ENCODE measurements at regions not wholly inside any gene's neighbourhood (a gene's known extent, or its start where the extent isn't known, plus 50 kb on each side); places are given as distances from the start of the nearest gene placed in this dataset.
"Not testable (repeated sequence)": the region's sequence is repeated elsewhere in the genome, so short reads cannot be mapped to it uniquely, and the experiment has no call there.

DNA sequence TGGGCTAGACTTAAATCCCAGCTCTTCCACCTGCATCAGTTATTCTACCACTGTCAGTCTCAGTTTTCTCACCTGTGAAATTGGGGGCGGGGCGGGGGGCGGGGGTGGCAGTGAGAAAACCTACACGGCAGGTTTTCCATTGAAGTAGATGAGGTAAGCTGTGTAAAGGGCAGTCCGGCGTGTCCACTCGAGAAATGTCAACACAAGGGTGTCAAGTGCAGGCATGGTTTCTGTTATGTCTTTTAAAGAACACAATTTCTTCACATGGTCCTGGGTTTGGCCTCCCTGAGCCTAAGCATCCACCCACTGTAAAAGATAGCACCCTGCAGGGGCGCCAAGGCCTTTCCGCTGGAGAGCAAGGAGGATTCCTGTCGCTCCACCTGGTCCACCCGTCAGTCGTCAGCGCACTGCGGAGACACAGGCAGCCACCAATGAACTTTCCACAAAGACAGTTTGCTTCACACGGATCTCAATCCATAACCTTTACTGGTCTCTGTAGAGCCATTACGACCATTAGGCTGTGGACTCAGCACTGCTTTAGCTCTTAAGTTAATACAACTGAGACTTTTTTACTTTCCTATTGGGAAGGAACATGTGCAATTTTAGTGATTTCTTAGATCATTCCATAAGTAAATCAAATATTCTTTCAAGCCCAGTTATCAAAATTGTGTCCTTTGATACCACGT is 99.5 kb upstream of the FOXB1 start:
- Histone ChIP-seq H3K36me3 (ENCODE audit: control insufficient read depth in 5 of 5, insufficient read depth in 5 of 5, low read length in 5 of 5) (no peaks in the 10 kb centered on the region), H3K27me3 (ENCODE audit: control insufficient read depth in 5 of 5, insufficient read depth in 4 of 5, low read length in 5 of 5) (peaks cover 8 to 19% (median 13%) of the 10 kb centered on the region in 5 donors)

DNA sequence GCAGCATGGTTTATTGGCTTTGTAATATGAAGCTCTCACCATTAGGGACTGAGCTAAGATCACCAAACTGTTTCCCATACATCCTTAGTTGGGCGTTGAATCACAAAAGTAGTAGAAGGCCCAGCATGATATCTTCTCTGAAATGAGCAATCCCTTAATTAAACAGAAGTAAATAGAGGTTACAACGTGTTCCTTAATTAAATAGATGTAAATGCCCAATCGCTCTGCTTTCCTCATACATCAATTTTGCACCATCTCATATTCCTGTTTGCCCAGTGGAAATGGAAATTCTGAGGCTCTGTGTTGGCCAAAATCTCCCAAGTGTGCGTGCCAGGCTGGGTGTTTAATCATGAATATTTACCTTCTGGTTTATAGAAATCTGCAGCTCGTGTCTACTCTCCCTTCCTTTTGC is 107.4 kb upstream of the FOXB1 start:
- no peaks in the 10 kb centered on the region for H3K4me1 ChIP-seq (ENCODE audit: control insufficient read depth in 5 of 5, insufficient read depth in 5 of 5, low read length in 5 of 5)
- no peak overlapping the region for H3K4me3 ChIP-seq (ENCODE audit: low read depth in 1 of 5, low read length in 5 of 5)
- H3K9me3 ChIP-seq (ENCODE audit: control insufficient read depth in 5 of 5, low read length in 5 of 5) = no peaks in the 10 kb centered on the region
- H3K27me3 ChIP-seq (ENCODE audit: control insufficient read depth in 5 of 5, insufficient read depth in 4 of 5, low read length in 5 of 5) = peaks cover 0 to 7% (median 3%) of the 10 kb centered on the region in 5 donors
- H3K36me3 ChIP-seq (ENCODE audit: control insufficient read depth in 5 of 5, insufficient read depth in 5 of 5, low read length in 5 of 5) = no peaks in the 10 kb centered on the region
- no peak overlapping the region for H3K27ac ChIP-seq (ENCODE audit: low read depth, low read length)
- H3K9ac ChIP-seq (ENCODE audit: low read length in 5 of 5) = no peak overlapping the region

More for the DNA sequence above, 99.5 kb upstream of the FOXB1 start:
- Histone ChIP-seq H3K4me3 (ENCODE audit: low read depth in 1 of 5, low read length in 5 of 5) (no peak overlapping the region), H3K9me3 (ENCODE audit: control insufficient read depth in 5 of 5, low read length in 5 of 5) (no peaks in the 10 kb centered on the region), H3K9ac (ENCODE audit: low read length in 5 of 5) (no peak overlapping the region), H3K27ac (ENCODE audit: low read depth, low read length) (no peak overlapping the region), H3K4me1 (ENCODE audit: control insufficient read depth in 5 of 5, insufficient read depth in 5 of 5, low read length in 5 of 5) (no peaks in the 10 kb centered on the region)

DNA sequence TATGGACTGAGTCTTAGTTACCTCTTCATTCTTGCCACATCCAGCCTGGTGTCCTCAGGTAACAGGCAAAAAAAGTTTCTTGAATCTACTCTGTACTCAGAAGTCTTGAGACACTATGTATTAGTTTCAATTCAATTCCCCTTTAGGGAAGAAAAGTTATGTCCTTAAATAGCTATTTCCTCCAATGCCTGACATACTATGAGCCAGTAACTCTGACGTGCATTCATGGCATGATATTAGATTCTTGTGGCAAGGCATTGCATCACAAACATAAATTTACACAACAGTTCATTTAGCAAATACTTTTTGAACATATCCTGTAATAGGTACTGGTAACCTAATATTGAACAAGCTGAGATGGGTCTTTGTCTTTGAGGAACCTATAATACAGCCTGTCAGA is 109.3 kb upstream of the FOXB1 start:
- Histone ChIP-seq H3K36me3 (ENCODE audit: control insufficient read depth in 5 of 5, insufficient read depth in 5 of 5, low read length in 5 of 5) (no peaks in the 10 kb centered on the region), H3K4me1 (ENCODE audit: control insufficient read depth in 5 of 5, insufficient read depth in 5 of 5, low read length in 5 of 5) (no peaks in the 10 kb centered on the region), H3K4me3 (ENCODE audit: low read depth in 1 of 5, low read length in 5 of 5) (no peak overlapping the region), H3K27ac (ENCODE audit: low read depth, low read length) (no peak overlapping the region), H3K27me3 (ENCODE audit: control insufficient read depth in 5 of 5, insufficient read depth in 4 of 5, low read length in 5 of 5) (peaks cover 0 to 7% (median 2%) of the 10 kb centered on the region in 5 donors), H3K9me3 (ENCODE audit: control insufficient read depth in 5 of 5, low read length in 5 of 5) (no peaks in the 10 kb centered on the region), H3K9ac (ENCODE audit: low read length in 5 of 5) (no peak overlapping the region)

GRCh38 chr15:59892985-59893384 is 111.1 kb upstream of the FOXB1 start:
- H3K4me3 ChIP-seq (ENCODE audit: low read depth in 1 of 5, low read length in 5 of 5) = no peak overlapping the region
- H3K9me3 ChIP-seq (ENCODE audit: control insufficient read depth in 5 of 5, low read length in 5 of 5) = no peaks in the 10 kb centered on the region
- H3K27ac ChIP-seq (ENCODE audit: low read depth, low read length) = no peak overlapping the region
- peaks cover 0 to 7% (median 3%) of the 10 kb centered on the region in 5 donors for H3K27me3 ChIP-seq (ENCODE audit: control insufficient read depth in 5 of 5, insufficient read depth in 4 of 5, low read length in 5 of 5)
- H3K9ac ChIP-seq (ENCODE audit: low read length in 5 of 5) = no peak overlapping the region
- no peaks in the 10 kb centered on the region for H3K36me3 ChIP-seq (ENCODE audit: control insufficient read depth in 5 of 5, insufficient read depth in 5 of 5, low read length in 5 of 5)
- H3K4me1 ChIP-seq (ENCODE audit: control insufficient read depth in 5 of 5, insufficient read depth in 5 of 5, low read length in 5 of 5) = no peaks in the 10 kb centered on the region

- not testable (repeated sequence) for H3K4me3 ChIP-seq (ENCODE audit: low read depth in 1 of 5, low read length in 5 of 5); H3K27me3 ChIP-seq (ENCODE audit: control insufficient read depth in 5 of 5, insufficient read depth in 4 of 5, low read length in 5 of 5); H3K27ac ChIP-seq (ENCODE audit: low read depth, low read length); H3K9ac ChIP-seq (ENCODE audit: low read length in 5 of 5); H3K4me1 ChIP-seq (ENCODE audit: control insufficient read depth in 5 of 5, insufficient read depth in 5 of 5, low read length in 5 of 5); H3K36me3 ChIP-seq (ENCODE audit: control insufficient read depth in 5 of 5, insufficient read depth in 5 of 5, low read length in 5 of 5); H3K9me3 ChIP-seq (ENCODE audit: control insufficient read depth in 5 of 5, low read length in 5 of 5)
Measured at GRCh38 chr15:59887870-59888269, 116.2 kb upstream of the FOXB1 start.

GRCh38 chr15:59887211-59887610 is 116.9 kb upstream of the FOXB1 start:
- Histone ChIP-seq H3K36me3 (ENCODE audit: control insufficient read depth in 5 of 5, insufficient read depth in 5 of 5, low read length in 5 of 5) (no peaks in the 10 kb centered on the region), H3K9ac (ENCODE audit: low read length in 5 of 5) (no peak overlapping the region), H3K27ac (ENCODE audit: low read depth, low read length) (no peak overlapping the region), H3K27me3 (ENCODE audit: control insufficient read depth in 5 of 5, insufficient read depth in 4 of 5, low read length in 5 of 5) (peaks cover 0 to 9% (median 3%) of the 10 kb centered on the region in 5 donors), H3K4me1 (ENCODE audit: control insufficient read depth in 5 of 5, insufficient read depth in 5 of 5, low read length in 5 of 5) (peaks cover 0 to 3% (median 0%) of the 10 kb centered on the region in 5 donors), H3K9me3 (ENCODE audit: control insufficient read depth in 5 of 5, low read length in 5 of 5) (no peaks in the 10 kb centered on the region), H3K4me3 (ENCODE audit: low read depth in 1 of 5, low read length in 5 of 5) (no peak overlapping the region)

DNA sequence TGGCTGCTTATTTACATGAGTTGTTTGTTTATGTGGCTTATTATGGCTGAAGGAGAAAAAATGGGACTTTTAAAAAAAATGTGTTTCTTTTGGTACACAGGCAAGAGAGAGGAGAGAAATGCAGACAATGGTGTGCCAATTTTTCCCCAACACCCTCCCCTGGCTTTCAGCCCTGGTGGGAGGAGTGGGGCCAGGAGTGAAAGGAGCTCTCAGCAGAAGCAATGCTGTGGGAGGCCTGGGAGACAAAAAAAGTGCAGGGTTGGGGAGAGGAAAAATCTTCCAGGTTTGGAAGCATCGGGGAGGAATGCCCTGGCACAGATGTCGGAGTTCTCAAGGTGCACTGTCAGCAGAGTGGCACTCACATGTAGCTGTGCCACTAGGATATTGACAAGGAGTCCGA is 117.7 kb upstream of the FOXB1 start:
- peaks cover 0 to 9% (median 7%) of the 10 kb centered on the region in 5 donors for H3K27me3 ChIP-seq (ENCODE audit: control insufficient read depth in 5 of 5, insufficient read depth in 4 of 5, low read length in 5 of 5)
- H3K9ac ChIP-seq (ENCODE audit: low read length in 5 of 5) = no peak overlapping the region
- H3K36me3 ChIP-seq (ENCODE audit: control insufficient read depth in 5 of 5, insufficient read depth in 5 of 5, low read length in 5 of 5) = no peaks in the 10 kb centered on the region
- H3K4me1 ChIP-seq (ENCODE audit: control insufficient read depth in 5 of 5, insufficient read depth in 5 of 5, low read length in 5 of 5) = peaks cover 0 to 3% (median 0%) of the 10 kb centered on the region in 5 donors
- no peak overlapping the region for H3K4me3 ChIP-seq (ENCODE audit: low read depth in 1 of 5, low read length in 5 of 5)
- no peak overlapping the region for H3K27ac ChIP-seq (ENCODE audit: low read depth, low read length)
- H3K9me3 ChIP-seq (ENCODE audit: control insufficient read depth in 5 of 5, low read length in 5 of 5) = no peaks in the 10 kb centered on the region

GRCh38 chr15:59885832-59886231 is 118.3 kb upstream of the FOXB1 start:
- Histone ChIP-seq H3K27me3 (ENCODE audit: control insufficient read depth in 5 of 5, insufficient read depth in 4 of 5, low read length in 5 of 5) (peaks cover 0 to 9% (median 3%) of the 10 kb centered on the region in 5 donors), H3K4me3 (ENCODE audit: low read depth in 1 of 5, low read length in 5 of 5) (no peak overlapping the region), H3K9me3 (ENCODE audit: control insufficient read depth in 5 of 5, low read length in 5 of 5) (no peaks in the 10 kb centered on the region), H3K9ac (ENCODE audit: low read length in 5 of 5) (no peak overlapping the region), H3K4me1 (ENCODE audit: control insufficient read depth in 5 of 5, insufficient read depth in 5 of 5, low read length in 5 of 5) (peaks cover 0 to 3% (median 0%) of the 10 kb centered on the region in 5 donors), H3K27ac (ENCODE audit: low read depth, low read length) (no peak overlapping the region), H3K36me3 (ENCODE audit: control insufficient read depth in 5 of 5, insufficient read depth in 5 of 5, low read length in 5 of 5) (no peaks in the 10 kb centered on the region)

DNA sequence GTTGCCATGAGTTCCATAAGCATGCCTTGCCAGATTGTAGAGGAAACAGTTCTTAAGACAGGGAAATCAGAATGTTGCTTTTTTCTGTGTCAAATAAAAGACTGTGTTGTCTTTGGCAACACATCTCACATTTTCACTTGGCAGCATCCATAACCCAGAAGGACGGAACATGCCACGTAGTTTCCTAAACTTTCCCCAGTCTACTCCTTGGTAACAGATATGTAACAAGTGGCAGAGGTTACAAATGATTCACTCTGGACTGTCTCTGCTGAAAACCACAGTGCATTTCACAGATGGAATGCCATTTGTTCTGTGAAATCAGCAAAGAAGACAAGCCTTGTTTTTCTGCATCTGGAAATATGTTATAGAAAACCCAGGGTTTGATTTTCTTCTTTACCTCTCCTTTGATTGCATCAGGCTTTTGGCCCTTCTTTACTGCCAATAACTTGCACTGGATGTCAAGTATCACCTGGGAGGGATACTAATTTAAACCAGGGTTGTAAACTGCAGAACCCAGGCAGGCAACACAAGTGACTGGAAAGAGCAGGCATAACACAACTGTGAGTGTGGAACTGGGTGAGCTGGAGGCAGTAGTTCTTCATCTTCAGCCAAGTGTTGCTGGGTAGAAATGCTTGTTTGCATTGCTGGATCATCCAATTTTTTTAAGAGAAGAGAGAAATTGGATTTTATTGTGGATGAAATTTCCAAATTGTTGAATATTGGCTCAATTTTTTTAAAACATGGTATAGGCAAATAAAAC is 124.4 kb upstream of the FOXB1 start:
- Histone ChIP-seq H3K27me3 (ENCODE audit: control insufficient read depth in 5 of 5, insufficient read depth in 4 of 5, low read length in 5 of 5) (peaks cover 4 to 13% (median 7%) of the 10 kb centered on the region in 5 donors), H3K4me1 (ENCODE audit: control insufficient read depth in 5 of 5, insufficient read depth in 5 of 5, low read length in 5 of 5) (no peaks in the 10 kb centered on the region), H3K9me3 (ENCODE audit: control insufficient read depth in 5 of 5, low read length in 5 of 5) (no peaks in the 10 kb centered on the region), H3K27ac (ENCODE audit: low read depth, low read length) (no peak overlapping the region), H3K36me3 (ENCODE audit: control insufficient read depth in 5 of 5, insufficient read depth in 5 of 5, low read length in 5 of 5) (no peaks in the 10 kb centered on the region), H3K9ac (ENCODE audit: low read length in 5 of 5) (no peak overlapping the region), H3K4me3 (ENCODE audit: low read depth in 1 of 5, low read length in 5 of 5) (no peak overlapping the region)

DNA sequence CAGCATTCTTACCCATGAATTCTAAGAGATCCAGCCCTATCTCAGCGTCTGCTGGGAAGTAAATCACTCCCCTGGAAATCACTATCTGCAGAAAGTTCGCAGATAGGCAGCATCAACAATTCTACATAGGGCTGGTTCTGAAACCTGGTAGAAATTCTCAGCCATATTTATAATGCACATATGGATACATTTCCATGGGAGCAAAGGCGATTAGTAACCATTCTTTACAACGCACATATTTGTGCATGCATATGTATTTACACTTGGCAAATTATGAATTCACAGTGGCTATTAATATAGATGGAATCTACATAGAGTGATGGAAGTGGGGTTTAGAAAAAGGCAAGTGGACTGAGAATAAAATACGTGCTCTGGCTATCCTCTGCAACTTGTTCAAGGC is 128.0 kb upstream of the FOXB1 start:
- no peaks in the 10 kb centered on the region for H3K9me3 ChIP-seq (ENCODE audit: control insufficient read depth in 5 of 5, low read length in 5 of 5)
- H3K36me3 ChIP-seq (ENCODE audit: control insufficient read depth in 5 of 5, insufficient read depth in 5 of 5, low read length in 5 of 5) = no peaks in the 10 kb centered on the region
- H3K4me1 ChIP-seq (ENCODE audit: control insufficient read depth in 5 of 5, insufficient read depth in 5 of 5, low read length in 5 of 5) = no peaks in the 10 kb centered on the region
- peaks cover 3 to 22% (median 9%) of the 10 kb centered on the region in 5 donors for H3K27me3 ChIP-seq (ENCODE audit: control insufficient read depth in 5 of 5, insufficient read depth in 4 of 5, low read length in 5 of 5)
- no peak overlapping the region for H3K9ac ChIP-seq (ENCODE audit: low read length in 5 of 5)
- H3K27ac ChIP-seq (ENCODE audit: low read depth, low read length) = no peak overlapping the region
- no peak overlapping the region for H3K4me3 ChIP-seq (ENCODE audit: low read depth in 1 of 5, low read length in 5 of 5)

Measured in subcutaneous abdominal adipose tissue (tissue), 5 donors.